ENCODE measurements at regions not wholly inside any gene's neighbourhood (a gene's known extent, or its start where the extent isn't known, plus 50 kb on each side); places are given as distances from the start of the nearest gene placed in this dataset.

GRCh38 chr4:124934916-124935315 is 222.4 kb upstream of the ANKRD50 start:
- in situ Hi-C loops (cut with MboI; ENCODE audit: low sequenced_read_pairs) = no loop called here
- no peak overlapping the region for H4K5ac ChIP-seq (ENCODE audit: low read depth, low read length)
- H3K4me1 ChIP-seq (ENCODE audit: control insufficient read depth, insufficient read depth, low read length) = peaks cover 3% of the 10 kb centered on the region
- no peak overlapping the region for H4K8ac ChIP-seq (ENCODE audit: low read depth in 2 of 2, low read length in 2 of 2)
- CTCF ChIA-PET = no interaction called here
- no peak overlapping the region for H2BK5ac ChIP-seq (ENCODE audit: low read depth, low read length, poor library complexity, severe bottlenecking)
- no peak overlapping the region for H3K23ac ChIP-seq (ENCODE audit: low read depth, low read length)
- H3K18ac ChIP-seq (ENCODE audit: low read depth, low read length) = no peak overlapping the region
- H4K91ac ChIP-seq (ENCODE audit: insufficient read depth, low read depth, low read length) = no peak overlapping the region
- H3K27ac ChIP-seq (ENCODE audit: insufficient read depth, low read length) = no peak overlapping the region
- dilution Hi-C loops (cut with HindIII; ENCODE audit: low sequenced_read_pairs, unreplicated experiment) = no loop called here
- H3K4me2 ChIP-seq (ENCODE audit: low read depth, low read length) = no peak overlapping the region
- H3K14ac ChIP-seq (replicated peaks; ENCODE audit: low read depth, low read length) = no peak overlapping the region
- no peak overlapping the region for H2BK15ac ChIP-seq (ENCODE audit: low read depth, low read length)
- POLR2A ChIA-PET (ENCODE audit: unreplicated experiment) = no interaction called here
- no peak for ATAC-seq (ENCODE audit: low read depth)
- H2AK9ac ChIP-seq (replicated peaks; ENCODE audit: low read depth, low read length, poor library complexity) = no peak overlapping the region
- H3K9me3 ChIP-seq (ENCODE audit: control insufficient read depth, insufficient read depth, low read length) = no peaks in the 10 kb centered on the region
- intact Hi-C loops (cut with micrococcal nuclease) = loop anchor here (5.0 to 10.0 kb wide), 3 partner anchors 310 to 1163 kb away; no protein-coding TSS in a partner anchor
- H3K4ac ChIP-seq (ENCODE audit: low read depth, low read length) = no peak overlapping the region
- H2BK120ac ChIP-seq (ENCODE audit: low read depth, low read length) = no peak overlapping the region
- no peak overlapping the region for H2BK20ac ChIP-seq (ENCODE audit: low read depth, low read length)
- no TSS peak for BruUV-seq (replicated peaks)
- H3K4me3 ChIP-seq (ENCODE audit: insufficient read depth, low read depth, low read length) = no peak overlapping the region
- DNase-seq = no peak
- no peak overlapping the region for H3K9ac ChIP-seq (ENCODE audit: low read depth, low read length)
- no peak overlapping the region for H3K56ac ChIP-seq (ENCODE audit: extremely low read depth, insufficient read depth, low read length)
- no peaks in the 10 kb centered on the region for H3K79me1 ChIP-seq (ENCODE audit: low read depth in 1 of 2, low read length in 2 of 2)
- no peak overlapping the region for H2AFZ ChIP-seq (replicated peaks; ENCODE audit: low read length, poor library complexity)
- H2AK5ac ChIP-seq (ENCODE audit: low read depth, low read length) = no peak overlapping the region
- no peaks in the 10 kb centered on the region for H3K9me1 ChIP-seq (ENCODE audit: insufficient read depth, low read length)
- TF ChIP-seq MAZ (IDR thresholded peaks at IDR 0.05; ENCODE audit: borderline replicate concordance, low read depth, low read length) = no peak
- TF ChIP-seq POLR2A (IDR thresholded peaks at IDR 0.05; ENCODE audit: low read depth, low read length) = no peak
- no peak for TF ChIP-seq CHD1 (IDR thresholded peaks at IDR 0.05; ENCODE audit: low read depth, low read length)
- TF ChIP-seq FOS (IDR thresholded peaks at IDR 0.05; ENCODE audit: low read depth, low read length) = no peak
- TF ChIP-seq CEBPB (IDR thresholded peaks at IDR 0.05; ENCODE audit: low read depth, low read length) = no peak
- no peak for TF ChIP-seq RFX5 (IDR thresholded peaks at IDR 0.05; ENCODE audit: low read depth, low read length)
- TF ChIP-seq SMC3 (IDR thresholded peaks at IDR 0.05; ENCODE audit: low read depth, low read length) = no peak
- TF ChIP-seq BHLHE40 (IDR thresholded peaks at IDR 0.05; ENCODE audit: low read depth, low read length) = no peak
- TF ChIP-seq, protein P1, sequence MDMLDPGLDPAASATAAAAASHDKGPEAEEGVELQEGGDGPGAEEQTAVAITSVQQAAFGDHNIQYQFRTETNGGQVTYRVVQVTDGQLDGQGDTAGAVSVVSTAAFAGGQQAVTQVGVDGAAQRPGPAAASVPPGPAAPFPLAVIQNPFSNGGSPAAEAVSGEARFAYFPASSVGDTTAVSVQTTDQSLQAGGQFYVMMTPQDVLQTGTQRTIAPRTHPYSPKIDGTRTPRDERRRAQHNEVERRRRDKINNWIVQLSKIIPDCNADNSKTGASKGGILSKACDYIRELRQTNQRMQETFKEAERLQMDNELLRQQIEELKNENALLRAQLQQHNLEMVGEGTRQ (IDR thresholded peaks at IDR 0.05; ENCODE audit: low read depth, low read length) = no peak
- TF ChIP-seq MAFK (IDR thresholded peaks at IDR 0.05; ENCODE audit: low read depth, low read length) = no peak
- no peak for TF ChIP-seq RCOR1 (IDR thresholded peaks at IDR 0.05; ENCODE audit: insufficient replicate concordance, low read length)
- TF ChIP-seq NFE2L2 (IDR thresholded peaks at IDR 0.05; ENCODE audit: low read depth, low read length) = no peak
- TF ChIP-seq, protein P2, sequence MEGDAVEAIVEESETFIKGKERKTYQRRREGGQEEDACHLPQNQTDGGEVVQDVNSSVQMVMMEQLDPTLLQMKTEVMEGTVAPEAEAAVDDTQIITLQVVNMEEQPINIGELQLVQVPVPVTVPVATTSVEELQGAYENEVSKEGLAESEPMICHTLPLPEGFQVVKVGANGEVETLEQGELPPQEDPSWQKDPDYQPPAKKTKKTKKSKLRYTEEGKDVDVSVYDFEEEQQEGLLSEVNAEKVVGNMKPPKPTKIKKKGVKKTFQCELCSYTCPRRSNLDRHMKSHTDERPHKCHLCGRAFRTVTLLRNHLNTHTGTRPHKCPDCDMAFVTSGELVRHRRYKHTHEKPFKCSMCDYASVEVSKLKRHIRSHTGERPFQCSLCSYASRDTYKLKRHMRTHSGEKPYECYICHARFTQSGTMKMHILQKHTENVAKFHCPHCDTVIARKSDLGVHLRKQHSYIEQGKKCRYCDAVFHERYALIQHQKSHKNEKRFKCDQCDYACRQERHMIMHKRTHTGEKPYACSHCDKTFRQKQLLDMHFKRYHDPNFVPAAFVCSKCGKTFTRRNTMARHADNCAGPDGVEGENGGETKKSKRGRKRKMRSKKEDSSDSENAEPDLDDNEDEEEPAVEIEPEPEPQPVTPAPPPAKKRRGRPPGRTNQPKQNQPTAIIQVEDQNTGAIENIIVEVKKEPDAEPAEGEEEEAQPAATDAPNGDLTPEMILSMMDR (conservative IDR thresholded peaks at IDR 0.05; ENCODE audit: low read depth, low read length) = no peak
- no peak for TF ChIP-seq RAD21 (IDR thresholded peaks at IDR 0.05; ENCODE audit: low read length)
- TF ChIP-seq, protein P3, sequence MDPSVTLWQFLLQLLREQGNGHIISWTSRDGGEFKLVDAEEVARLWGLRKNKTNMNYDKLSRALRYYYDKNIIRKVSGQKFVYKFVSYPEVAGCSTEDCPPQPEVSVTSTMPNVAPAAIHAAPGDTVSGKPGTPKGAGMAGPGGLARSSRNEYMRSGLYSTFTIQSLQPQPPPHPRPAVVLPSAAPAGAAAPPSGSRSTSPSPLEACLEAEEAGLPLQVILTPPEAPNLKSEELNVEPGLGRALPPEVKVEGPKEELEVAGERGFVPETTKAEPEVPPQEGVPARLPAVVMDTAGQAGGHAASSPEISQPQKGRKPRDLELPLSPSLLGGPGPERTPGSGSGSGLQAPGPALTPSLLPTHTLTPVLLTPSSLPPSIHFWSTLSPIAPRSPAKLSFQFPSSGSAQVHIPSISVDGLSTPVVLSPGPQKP (IDR thresholded peaks at IDR 0.05; ENCODE audit: borderline replicate concordance, low read depth, low read length) = no peak
- no peak for TF ChIP-seq MXI1 (IDR thresholded peaks at IDR 0.05; ENCODE audit: borderline replicate concordance, low read depth, low read length)
- no peaks in the 10 kb centered on the region for H3K36me3 ChIP-seq (ENCODE audit: control insufficient read depth, insufficient read depth, low read length)
- no peaks in the 10 kb centered on the region for H4K20me1 ChIP-seq (ENCODE audit: insufficient read depth, low read length)
- H3K27me3 ChIP-seq (ENCODE audit: control insufficient read depth, insufficient read depth, low read length) = no peaks in the 10 kb centered on the region

All from IMR-90 (cell line).